ENCODE measurements at regions not wholly inside any gene's neighbourhood (a gene's known extent, or its start where the extent isn't known, plus 50 kb on each side); places are given as distances from the start of the nearest gene placed in this dataset.

DNA sequence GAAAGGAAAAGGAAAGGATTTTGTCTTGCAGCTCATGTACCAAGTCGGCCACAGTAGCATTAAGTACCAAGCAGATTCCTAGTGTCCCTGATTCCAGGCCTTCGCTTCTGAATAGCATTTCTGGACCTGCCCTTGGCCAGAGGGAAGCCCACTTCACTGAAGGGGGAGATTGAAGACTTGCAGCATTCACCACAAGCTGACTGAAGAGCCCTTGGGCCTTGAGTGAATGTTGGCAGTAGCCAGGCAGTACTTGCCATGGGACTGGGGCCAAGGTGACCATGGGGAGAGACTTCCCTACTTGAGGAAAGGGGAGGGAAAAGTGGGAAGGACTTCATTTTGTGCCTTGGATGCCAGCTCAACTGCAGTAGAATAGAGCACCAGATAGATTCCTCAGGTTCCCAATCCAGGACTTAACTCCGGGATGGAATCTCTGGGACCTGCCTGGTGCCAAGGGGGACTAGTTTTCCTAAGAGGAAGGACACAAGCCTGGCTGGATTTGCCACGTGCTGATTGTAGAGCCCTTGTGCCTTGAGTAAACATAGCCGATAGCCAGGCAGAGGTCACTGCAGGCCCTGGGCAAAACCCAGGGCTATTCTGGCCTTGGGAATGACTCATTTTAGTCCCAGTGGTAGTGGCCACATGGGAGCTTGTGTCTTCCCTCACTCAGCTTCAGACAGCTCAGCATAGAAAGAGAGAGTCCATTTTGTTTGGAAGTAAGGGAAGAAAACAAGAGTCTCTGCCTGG is 141.7 kb upstream of the KCND2 start:
- TF ChIP-seq EP300 (IDR thresholded peaks at IDR 0.05) (no peak), CEBPB (IDR thresholded peaks at IDR 0.05) (no peak), POLR2AphosphoS2 (conservative IDR thresholded peaks at IDR 0.05; ENCODE audit: low read length) (no peak), HOXB5 (CRISPR knock-in tag; IDR thresholded peaks at IDR 0.05) (no peak), CBX2 (IDR thresholded peaks at IDR 0.05; ENCODE audit: borderline replicate concordance, low read depth) (no peak), RFX5 (IDR thresholded peaks at IDR 0.05) (no peak), MYC (IDR thresholded peaks at IDR 0.05; ENCODE audit: borderline replicate concordance, low read length) (no peak)
- TF ChIP-seq, protein P1, sequence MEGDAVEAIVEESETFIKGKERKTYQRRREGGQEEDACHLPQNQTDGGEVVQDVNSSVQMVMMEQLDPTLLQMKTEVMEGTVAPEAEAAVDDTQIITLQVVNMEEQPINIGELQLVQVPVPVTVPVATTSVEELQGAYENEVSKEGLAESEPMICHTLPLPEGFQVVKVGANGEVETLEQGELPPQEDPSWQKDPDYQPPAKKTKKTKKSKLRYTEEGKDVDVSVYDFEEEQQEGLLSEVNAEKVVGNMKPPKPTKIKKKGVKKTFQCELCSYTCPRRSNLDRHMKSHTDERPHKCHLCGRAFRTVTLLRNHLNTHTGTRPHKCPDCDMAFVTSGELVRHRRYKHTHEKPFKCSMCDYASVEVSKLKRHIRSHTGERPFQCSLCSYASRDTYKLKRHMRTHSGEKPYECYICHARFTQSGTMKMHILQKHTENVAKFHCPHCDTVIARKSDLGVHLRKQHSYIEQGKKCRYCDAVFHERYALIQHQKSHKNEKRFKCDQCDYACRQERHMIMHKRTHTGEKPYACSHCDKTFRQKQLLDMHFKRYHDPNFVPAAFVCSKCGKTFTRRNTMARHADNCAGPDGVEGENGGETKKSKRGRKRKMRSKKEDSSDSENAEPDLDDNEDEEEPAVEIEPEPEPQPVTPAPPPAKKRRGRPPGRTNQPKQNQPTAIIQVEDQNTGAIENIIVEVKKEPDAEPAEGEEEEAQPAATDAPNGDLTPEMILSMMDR (IDR thresholded peaks at IDR 0.05) = no peak
- TF ChIP-seq, protein P2, sequence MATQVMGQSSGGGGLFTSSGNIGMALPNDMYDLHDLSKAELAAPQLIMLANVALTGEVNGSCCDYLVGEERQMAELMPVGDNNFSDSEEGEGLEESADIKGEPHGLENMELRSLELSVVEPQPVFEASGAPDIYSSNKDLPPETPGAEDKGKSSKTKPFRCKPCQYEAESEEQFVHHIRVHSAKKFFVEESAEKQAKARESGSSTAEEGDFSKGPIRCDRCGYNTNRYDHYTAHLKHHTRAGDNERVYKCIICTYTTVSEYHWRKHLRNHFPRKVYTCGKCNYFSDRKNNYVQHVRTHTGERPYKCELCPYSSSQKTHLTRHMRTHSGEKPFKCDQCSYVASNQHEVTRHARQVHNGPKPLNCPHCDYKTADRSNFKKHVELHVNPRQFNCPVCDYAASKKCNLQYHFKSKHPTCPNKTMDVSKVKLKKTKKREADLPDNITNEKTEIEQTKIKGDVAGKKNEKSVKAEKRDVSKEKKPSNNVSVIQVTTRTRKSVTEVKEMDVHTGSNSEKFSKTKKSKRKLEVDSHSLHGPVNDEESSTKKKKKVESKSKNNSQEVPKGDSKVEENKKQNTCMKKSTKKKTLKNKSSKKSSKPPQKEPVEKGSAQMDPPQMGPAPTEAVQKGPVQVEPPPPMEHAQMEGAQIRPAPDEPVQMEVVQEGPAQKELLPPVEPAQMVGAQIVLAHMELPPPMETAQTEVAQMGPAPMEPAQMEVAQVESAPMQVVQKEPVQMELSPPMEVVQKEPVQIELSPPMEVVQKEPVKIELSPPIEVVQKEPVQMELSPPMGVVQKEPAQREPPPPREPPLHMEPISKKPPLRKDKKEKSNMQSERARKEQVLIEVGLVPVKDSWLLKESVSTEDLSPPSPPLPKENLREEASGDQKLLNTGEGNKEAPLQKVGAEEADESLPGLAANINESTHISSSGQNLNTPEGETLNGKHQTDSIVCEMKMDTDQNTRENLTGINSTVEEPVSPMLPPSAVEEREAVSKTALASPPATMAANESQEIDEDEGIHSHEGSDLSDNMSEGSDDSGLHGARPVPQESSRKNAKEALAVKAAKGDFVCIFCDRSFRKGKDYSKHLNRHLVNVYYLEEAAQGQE (IDR thresholded peaks at IDR 0.05) = no peak
- TF ChIP-seq, protein P3, sequence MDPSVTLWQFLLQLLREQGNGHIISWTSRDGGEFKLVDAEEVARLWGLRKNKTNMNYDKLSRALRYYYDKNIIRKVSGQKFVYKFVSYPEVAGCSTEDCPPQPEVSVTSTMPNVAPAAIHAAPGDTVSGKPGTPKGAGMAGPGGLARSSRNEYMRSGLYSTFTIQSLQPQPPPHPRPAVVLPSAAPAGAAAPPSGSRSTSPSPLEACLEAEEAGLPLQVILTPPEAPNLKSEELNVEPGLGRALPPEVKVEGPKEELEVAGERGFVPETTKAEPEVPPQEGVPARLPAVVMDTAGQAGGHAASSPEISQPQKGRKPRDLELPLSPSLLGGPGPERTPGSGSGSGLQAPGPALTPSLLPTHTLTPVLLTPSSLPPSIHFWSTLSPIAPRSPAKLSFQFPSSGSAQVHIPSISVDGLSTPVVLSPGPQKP (IDR thresholded peaks at IDR 0.05; ENCODE audit: low read depth, low read length) = no peak
